GM19025 (cell line): ENCODE measurements at regions not wholly inside any gene's neighbourhood (a gene's known extent, or its start where the extent isn't known, plus 50 kb on each side); places are given as distances from the start of the nearest gene placed in this dataset.

ENCODE experiments used
- ATAC-seq: cut with Tn5 transposase; IDR thresholded peaks from one replicate; pipeline ENCODE4 v1.9.1; 2021; ENCODE audit warnings: mild to moderate bottlenecking, low read depth, moderate library complexity; ENCODE audit not compliant: unreplicated experiment

- ATAC-seq: no peak
Observed at GRCh38 chr11:116242006-116242405, 530.8 kb downstream of the BUD13 start.

GRCh38 chr11:116240710-116241109 lies 532.1 kb downstream of the BUD13 start:
- no peak for ATAC-seq

GRCh38 chr11:116239247-116239646 lies 533.5 kb downstream of the BUD13 start:
- no peak for ATAC-seq

- no peak for ATAC-seq
Observed at GRCh38 chr11:116234989-116235568, 537.7 kb downstream of the BUD13 start.

GRCh38 chr11:116233561-116233960 lies 539.2 kb downstream of the BUD13 start:
- no peak for ATAC-seq

- ATAC-seq: no peak
Observed at GRCh38 chr11:116232364-116232828, 540.4 kb downstream of the BUD13 start.

- ATAC-seq: no peak
Observed at GRCh38 chr11:116231543-116231942, 541.2 kb downstream of the BUD13 start.

GRCh38 chr11:116230438-116230837 lies 542.3 kb downstream of the BUD13 start:
- ATAC-seq: no peak

GRCh38 chr11:116229236-116229970 lies 543.4 kb downstream of the BUD13 start:
- ATAC-seq: no peak

GRCh38 chr11:116226731-116227130 lies 546.1 kb downstream of the BUD13 start:
- no peak for ATAC-seq

GRCh38 chr11:116225784-116226585 lies 546.8 kb downstream of the BUD13 start:
- ATAC-seq: no peak

GRCh38 chr11:116225236-116225635 lies 547.6 kb downstream of the BUD13 start:
- no peak for ATAC-seq

GRCh38 chr11:116224889-116225200 lies 547.9 kb downstream of the BUD13 start:
- no peak for ATAC-seq

- ATAC-seq: no peak
Observed at GRCh38 chr11:116224154-116224888, 548.5 kb downstream of the BUD13 start.

- ATAC-seq: no peak
Observed at GRCh38 chr11:116221351-116221750, 551.4 kb downstream of the BUD13 start.

GRCh38 chr11:116219171-116219635 lies 553.6 kb downstream of the BUD13 start:
- no peak for ATAC-seq

GRCh38 chr11:116217441-116217840 lies 555.3 kb downstream of the BUD13 start:
- ATAC-seq: no peak

- no peak for ATAC-seq
Observed at GRCh38 chr11:116217006-116217405, 555.8 kb downstream of the BUD13 start.

- ATAC-seq: no peak
Observed at GRCh38 chr11:116215471-116216113, 557.2 kb downstream of the BUD13 start.

- no peak for ATAC-seq
Observed at GRCh38 chr11:116211147-116211546, 561.6 kb downstream of the BUD13 start.
